CD4-positive, alpha-beta T cell treated with Interleukin-10 for 1 hour (primary cell): ENCODE measurements at regions not wholly inside any gene's neighbourhood (a gene's known extent, or its start where the extent isn't known, plus 50 kb on each side); places are given as distances from the start of the nearest gene placed in this dataset.

Experiments
- DNase-seq: peaks from one replicate; pipeline ENCODE4 v3.0.0-alpha.2; 2020

DNA sequence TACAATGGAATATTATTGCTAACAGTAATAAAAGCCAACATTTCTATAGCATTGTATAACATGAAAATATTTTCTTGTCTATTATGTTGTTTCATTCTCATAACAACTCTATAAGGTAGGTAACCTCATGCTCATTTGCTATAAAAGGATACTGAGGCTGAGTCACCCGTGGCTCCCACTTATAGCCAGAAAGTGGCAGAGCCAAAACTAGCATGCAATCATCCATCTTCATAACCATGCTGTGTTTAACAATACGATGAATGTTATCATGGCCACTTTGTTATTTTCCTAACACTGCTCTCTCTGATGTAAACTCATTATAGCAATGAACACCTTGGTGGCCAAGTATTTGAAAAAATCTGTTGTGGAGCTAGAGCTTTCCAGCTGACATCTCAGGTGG, 80.8 kb upstream of the JUN start:
- no peak for DNase-seq

DNA sequence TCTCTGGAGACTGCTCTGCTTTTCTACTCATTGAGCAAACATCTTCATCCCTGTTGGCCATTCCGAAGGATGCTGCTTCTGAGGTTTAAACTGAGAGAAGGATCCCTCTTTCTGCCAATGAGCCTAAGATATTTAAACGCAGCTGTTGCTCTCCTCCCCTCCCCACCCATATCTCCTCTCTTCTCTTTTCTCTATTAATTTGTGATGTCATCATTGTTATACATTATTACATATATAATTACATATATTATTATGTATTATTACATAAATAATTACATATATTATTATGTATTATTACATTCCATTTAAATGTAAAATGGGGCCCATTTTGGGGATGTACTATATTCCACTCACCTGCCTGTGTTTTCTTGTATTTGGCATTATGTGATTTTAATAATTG, 82.7 kb upstream of the JUN start:
- no peak for DNase-seq

DNA sequence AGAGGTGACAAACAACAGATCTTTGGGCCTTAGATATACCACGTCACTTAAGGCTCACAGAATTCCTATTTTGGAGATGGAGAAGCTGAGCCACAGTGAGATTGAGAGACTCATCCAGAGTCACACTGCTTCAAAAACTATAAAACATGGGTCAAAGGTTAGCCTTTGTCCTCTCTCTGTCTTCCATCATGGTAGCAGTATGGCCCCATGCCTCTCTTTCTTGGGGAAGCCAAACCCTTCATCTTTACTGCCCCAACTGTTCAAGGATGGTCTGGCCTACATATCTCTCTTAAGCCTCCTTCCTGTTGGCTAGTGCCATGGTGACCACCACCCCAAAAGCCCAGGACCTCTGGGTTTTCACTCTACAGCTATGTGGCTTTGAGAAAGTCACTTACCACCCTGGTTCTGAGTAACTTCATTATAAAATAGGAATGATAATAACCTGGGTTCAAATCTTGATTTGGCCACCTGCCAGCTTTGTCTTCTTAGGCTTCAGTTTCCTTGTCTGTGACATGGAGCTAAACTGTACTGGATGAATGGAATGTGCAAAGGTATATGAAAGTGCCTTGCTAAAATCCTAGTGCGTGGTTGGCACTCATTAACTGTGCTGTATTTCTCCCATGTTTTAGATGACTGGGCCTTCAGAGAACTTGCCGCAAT, 85.9 kb upstream of the JUN start:
- DNase-seq: no peak

DNA sequence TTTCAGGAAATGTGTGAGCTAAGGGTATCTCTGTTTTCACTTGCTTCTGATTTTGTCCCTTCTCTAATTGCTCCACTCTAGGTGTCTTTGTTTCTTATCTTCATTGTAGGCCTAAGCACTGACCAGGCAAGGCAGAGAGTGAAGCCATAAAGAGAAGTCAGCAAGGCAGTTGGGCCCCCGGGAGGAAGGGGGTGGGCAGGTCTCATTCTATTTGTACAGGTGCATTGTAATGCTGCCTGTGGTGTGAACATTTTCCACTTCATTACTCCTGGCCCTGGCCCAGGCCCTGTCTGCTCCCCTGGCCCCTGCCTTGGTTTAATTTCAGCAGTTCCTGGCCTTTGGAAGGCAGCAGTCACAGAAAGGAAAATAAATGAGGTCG, 86.4 kb upstream of the JUN start:
- DNase-seq: no peak

DNA sequence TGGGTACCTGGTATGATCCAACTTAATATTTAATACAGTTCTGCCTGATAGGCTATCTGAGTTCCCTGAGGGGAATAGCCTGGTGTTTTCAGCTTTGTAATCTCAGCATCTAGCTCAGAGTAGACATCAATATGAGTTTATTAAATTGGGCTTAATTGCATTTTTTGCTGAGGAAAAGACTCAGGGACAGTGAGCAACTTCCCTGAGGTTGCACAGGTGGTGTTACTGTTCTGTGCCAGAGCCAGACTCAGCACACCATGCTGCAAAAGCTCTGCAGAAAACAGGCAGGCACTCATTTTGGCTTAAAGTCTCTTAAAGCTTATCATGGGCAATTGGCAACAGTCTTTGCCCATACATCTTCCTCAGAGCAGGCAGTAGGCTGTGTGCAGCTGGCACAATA, 90.5 kb upstream of the JUN start:
- no peak for DNase-seq

DNA sequence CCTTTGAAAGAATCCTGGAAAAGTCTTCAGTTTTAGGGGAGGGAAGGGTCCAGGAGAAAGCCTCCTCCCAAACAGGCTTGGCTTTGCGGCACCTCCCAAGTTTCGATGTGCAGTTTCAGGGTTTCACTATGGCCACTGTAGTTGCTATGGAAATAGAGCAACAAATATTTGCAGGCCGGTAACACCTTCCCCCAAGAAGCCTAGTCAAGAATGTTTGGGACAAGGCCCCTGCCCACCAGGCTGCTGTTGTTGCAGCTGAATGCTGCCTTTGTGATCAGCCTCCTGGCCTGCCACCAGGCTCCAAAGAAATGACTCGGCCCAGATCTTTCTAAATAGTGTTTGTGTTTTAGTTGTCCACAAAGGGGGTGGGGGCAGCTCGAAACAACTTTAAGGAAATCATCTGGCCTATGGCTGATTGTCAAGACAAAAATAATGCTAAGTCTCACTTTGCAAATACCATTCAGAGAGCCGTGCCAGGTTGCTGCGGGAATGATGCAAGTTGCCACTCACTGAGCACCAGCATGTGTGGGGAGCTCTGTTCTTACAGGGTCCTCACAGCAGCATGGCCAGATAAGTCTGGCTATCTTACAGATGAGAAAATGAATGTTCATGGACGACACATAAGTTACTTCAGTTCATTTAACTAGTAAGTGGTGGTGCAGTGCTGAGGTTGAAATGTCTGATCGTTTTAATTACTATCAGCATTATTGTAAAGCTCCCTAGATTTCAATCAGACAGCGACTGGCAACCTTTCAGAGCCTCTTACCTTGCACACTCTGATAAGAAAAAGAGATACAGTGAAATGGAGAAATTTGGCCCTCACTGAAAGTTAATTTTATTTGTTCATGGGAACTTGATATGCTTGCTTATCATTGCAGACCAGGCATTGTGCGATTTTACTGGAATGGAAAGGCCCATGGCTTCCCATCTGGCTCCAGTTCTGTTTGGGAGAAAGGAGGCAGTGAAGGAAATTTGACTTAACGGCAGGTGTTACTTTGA, 91.2 kb upstream of the JUN start:
- no peak for DNase-seq

DNA sequence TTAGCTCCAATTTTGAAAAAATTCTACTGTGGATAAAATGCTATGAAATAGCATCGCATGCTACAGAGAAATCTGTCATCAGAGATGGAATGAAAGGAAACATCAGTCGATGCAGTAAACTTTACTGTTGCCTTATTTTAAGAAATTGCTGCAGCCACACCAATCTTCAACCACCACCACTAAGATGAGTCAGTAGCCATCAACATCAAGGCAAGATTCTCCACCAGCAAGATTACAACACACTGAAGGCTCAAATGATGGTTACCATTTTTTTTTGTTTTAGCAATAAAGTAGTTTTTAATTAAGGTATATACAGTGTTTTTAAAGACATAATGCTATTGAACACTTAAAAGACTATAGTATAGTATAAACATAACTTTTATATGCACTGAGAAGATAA, 95.6 kb upstream of the JUN start:
- DNase-seq: no peak

DNA sequence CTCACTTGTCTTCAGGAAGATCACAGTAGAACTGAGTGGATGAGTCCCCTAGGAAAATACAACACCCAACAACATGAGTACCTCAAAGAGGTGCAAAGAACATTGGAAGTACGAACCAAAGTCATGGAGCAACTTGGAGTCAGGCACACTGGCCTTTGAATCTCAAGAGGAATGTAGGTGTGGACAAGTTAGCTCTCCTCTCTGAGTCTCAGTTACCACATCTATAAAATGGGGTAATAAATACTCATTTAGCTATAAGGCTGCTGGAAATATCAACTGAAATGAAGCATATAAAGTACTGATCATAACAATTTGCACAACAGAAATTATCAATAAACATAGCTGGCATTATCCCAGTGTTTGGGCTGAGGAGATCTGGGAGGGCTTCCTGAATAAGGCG, 96.7 kb upstream of the JUN start:
- no peak for DNase-seq

DNA sequence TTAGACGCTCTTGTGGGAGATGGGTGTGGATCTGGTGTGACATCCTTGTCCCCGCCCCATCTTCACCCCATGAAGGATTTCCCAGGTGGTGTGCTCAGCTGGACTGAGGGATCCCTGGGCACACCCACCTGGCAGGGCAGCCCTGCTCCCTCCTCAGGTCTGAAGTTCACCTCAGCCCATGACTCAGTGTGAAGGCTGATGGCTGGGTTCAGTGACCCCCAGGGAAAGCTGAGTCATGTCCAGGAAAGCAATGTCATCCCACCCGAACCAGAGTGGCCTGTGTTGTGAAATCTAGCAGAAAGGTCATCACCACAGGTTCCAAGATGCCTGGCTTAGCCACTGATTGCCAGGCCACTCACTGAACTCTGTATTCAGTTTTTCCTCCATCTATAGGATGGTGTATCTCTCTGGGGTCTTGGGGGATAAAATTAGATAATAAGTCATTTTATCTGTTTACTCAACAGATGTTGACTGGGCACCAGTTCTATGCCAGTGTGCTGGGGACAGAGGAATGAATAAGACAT, 97.7 kb upstream of the JUN start:
- no peak for DNase-seq

DNA sequence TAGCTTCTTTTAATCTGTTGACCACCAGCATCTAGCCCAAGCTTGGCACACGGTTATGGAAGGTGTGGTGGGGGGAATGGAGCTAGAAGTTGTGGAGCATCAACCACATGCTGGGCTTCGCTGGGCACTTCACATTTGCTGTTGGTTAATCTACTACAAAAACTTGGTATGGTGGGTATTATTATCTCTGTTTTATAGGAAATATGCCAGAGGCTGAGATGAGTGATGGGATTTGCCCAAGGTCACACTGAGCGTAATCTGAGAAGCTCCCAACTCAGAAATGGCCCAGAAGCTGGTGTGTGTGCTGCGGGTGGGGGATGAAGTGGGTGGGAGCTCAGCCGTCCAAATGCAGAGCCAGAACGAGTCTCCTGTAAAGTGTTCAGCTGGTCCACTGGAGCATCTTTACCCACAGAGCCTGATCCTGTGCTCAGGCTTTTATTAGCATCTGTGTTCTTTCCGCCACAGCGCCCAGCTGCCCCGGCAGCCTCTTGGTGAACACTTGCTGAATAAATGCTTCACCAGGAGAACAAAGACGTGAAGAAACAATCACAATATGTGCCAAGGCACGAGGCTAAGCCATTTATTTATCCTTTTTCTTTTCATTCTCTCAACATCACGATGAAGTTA, 98.6 kb upstream of the JUN start:
- no peak for DNase-seq

DNA sequence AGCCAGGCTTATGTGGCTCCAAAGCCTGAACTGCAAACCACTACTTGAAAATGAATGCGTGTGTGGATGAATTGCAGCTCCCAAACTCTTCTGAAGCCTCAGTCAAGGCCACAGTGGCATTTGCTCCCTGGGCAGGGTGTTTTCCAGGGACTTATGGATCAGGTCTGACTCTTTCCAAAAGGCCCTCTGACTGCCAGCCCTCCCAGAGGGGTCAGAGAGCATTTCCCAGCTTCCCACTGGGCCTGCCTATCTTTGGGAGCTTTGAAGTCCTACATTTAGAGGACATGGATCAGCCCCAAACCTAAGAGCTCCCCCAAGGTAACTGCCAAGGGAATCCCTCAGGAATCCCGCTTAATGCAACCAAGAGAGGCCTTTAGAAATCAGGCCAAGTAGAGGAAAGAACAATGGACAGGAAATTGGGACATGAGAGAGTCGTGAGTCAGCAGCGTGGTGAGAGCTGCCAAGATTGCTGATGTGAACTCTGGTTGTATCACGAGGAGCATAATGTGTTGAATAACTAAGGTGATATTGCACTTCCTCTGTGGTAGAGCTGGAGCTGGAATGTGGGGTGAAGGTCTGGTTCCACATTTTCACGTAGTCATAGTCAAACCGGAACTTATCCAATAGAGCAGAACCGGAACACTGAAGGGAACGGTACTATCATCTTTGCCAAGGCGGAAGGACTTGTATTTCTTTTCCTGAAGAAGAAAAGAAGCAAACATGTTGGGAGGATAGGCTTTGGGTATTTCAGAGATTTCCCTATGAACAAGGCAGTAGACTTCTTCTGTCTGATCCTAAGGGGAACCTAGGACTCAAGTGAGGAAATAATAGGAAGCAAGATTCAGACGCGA, 99.4 kb upstream of the JUN start:
- DNase-seq: no peak

DNA sequence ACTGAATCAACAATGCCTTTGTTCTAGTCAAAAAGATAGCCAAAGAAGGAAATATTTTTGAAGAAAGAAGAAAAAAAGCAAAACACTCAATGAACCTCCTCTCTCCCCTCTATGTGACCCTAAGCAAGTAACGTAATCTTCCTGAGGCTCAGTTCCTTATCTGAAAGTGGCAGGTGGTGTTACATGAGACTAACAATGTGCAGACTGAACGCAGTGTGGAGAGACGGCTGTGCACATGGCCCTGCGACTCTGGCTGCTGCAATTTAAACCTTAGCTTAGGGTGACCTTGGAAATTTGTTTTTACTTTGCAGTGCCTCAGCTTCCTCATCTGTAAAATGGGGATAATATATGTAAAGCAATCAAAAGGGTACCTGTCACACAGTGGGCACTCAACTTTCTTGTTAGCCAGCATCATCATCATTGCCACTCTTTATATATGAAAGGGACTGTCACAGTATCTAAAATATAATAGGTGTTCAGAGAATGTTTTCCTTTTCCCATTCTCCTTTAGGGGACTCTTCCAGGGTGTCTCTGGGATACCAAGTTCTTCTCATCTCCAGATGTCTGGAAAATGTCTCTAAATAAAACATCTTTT, 100.1 kb upstream of the JUN start:
- no peak for DNase-seq

DNA sequence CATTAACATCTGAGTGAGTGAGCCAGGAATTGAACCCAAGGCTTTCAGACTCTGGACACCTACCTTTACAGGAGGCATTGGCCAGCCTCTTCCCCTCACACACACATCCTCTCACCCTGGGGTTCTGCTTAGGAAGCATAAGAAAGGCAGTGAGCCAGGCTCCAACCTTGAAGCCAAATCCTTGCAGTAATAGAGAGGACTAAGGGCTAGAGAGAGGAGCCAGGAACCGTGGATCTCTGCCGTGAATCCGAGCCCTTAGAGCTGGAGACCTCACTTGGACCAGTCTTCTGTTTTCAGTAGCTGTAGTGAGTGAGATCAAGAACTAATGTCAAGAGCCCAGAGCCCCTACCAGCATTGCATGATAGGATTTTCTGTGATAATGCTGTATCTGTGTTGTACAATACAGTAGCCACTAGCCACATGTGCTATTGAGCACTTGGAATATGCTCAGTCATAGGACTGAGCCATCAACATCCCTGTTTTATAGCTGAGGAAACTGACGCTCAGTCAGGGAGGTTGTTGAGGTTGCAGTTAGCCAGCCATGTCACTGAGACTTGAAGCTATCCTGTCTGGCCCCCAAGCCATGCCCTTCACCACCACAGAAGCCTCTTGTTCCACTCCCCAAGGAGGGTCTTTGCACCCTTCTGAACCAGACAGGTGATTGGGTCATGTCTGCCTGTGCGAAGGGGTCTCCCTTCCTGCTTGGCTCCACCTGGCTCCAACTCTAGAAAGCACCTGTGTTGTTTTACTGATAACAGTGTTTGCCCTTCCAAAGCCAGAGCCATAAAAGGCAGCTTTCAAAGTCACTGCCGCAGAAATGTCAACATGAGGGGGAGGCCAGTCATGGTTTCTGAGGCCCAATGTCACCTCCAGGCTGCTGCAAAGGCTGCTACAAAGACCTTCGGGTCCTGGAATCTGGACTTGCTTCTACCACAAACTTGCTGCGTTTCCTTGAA, 101.1 kb upstream of the JUN start:
- no peak for DNase-seq

DNA sequence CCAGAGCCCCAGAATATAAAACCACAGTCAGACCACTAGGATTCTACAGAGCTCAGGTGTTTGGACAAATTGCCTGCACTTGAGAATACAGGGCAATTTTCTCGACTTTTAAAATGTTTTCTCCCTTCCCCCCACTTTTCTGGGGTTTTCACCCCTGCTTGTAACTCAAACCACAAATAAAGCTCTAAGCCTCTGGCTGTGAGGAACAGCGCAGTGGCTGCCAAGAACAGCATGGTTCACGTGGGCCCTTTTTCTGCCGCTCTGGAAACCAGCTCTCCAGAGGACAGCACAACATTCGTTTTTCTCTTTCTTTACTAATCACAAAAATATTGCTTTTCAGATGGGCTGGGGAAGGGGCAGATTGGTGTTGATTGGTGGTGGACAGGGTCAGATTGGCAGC, 102.2 kb upstream of the JUN start:
- DNase-seq: peak; percentile 39

DNA sequence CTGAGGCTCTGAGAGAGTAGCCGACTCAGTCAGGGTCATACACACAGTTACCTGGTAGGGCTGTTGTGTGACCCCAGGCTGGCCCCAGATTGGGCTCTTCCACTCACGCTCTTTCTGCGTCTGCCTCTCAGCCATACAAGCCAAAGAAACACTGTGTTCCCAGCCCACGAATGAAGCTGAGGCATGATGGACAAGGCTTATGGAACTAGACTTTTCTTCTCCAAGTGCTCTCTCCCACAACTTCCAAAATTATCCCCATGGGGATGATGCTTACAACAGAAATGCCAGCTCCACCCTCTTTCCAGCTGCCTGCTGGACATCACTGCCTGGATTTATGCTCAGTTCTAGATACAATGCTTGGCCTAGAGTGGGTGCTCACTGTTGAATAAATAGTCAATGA, 102.8 kb upstream of the JUN start:
- DNase-seq: no peak

DNA sequence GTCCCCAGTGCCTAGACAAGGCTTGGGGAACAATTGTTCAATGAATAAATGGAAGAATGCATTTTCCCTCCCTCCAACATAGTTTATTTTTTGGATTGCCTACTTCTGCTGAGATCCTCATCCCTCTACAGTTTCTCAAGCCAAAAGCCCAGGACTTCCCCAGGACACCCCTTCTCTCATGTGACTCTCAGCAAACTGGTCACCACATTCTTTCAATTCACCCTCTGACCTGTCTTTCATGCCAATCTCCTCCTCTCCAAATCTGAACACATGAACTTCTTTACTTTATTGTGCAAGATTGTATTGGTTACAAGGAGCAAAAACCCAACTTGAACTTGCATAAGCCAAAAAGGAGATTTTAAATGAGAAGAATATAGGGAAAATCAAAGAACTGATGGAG, 103.2 kb upstream of the JUN start:
- no peak for DNase-seq

DNA sequence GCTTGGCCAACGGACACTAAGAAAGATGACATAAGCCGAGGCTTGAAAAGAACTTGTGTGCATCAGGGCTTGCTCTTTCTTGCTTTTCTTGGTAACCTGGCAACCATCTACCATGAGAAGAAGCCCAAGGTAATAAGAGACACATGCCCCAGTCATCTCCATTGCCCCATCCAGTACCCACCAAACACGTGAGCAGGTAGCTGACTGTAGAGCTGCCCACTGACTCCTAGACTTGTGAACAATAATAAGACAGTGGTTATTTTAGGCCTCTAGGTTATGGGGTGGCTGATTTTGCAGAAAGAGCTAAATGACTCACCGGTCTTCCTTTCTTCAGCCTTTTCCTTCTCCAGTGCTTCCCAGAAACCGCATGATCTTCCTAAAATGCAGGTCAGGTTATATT, 105.0 kb upstream of the JUN start:
- DNase-seq: no peak

DNA sequence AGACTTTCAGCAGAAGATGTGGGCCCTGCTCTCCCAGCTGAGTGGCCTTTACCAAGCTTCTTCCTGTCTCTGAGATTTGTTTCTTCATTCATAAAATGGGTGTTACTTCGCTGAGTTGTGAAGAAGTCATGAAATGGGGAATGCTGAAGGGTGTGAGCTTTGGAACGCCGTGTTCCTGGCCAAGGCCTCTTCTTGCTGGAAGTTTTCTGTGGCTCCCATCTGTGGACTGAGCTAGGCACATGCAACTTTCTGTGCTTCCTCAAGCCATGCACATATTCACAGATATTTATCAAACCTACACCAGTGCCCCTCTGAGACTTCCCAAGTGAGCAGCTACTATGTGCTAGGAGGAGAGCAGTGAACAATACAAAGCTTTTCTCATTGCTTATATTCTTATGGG, 106.3 kb upstream of the JUN start:
- no peak for DNase-seq

DNA sequence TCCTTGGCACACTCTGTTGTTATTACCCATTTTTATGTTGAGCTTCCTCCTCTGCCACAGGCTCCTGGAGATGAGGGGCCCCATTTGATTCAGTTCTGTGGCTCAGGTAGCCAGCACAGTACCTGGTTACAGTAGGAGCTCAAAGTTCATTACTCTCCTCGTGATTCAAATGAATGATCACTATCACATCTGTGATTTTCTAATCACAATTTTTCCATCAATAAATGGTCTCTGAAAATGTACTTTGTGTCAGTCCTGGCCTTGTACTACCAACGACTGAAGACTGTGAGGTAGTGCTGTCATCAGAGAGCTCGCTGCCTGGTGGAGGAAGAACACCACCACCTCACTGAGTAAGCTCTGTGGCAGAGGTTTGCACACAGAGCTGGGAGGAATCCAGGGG, 106.8 kb upstream of the JUN start:
- no peak for DNase-seq

DNA sequence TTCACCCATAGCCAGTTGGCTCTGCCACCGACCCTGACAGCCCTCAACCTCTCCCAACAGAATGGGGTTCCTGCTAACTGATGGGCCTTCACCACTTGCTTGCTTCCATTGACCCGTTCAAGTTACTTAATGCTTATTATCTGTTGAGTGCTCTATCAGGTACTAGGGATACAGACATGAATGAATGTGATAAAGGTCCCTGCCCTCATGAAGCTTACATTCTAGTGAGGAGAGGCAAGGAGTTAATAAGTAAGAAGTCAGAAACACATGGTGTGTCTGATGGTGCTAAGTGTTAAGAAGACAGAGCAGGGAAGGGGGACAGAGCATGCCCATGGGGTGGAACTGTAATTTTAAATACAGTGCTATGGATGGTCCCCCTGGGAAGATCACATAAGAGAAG, 107.5 kb upstream of the JUN start:
- DNase-seq: no peak

DNA sequence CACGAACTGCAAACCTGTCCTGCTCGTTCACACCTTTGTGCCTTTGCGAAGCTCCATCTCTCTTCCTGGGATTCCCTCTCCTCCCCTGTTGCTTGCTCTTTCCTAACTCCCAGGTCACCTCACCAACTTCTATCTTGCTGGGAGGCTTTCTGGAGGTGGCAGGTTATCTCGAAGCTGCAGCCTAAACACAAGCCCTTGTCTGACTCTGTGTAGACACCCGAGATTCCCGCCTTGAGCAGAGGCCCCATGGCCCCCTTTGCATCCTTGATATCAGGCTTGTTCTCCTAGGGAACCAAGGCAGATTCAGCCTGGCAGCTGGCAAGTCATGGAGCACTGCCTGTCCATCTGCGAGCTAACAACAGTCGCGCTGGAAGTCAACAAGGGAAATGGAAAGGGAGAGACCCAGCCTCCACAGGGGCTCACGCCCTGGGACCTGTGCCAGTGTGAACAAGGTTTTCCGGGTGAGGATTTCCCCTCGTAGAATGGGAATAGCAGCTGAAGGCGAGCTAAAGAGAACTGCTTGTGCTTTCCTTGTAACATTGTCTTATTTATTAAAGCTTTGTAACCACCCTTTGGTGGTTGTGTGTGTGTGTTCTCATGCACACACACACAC, 109.5 kb upstream of the JUN start:
- DNase-seq: no peak
